NOMO-1 treated with DMSO at 0.1 percent for 48 hours (cell line): ENCODE measurements at regions not wholly inside any gene's neighbourhood (a gene's known extent, or its start where the extent isn't known, plus 50 kb on each side); places are given as distances from the start of the nearest gene placed in this dataset.

Source experiments
- DNase-seq: peaks from one replicate; lab custom pipeline; 2025; ENCODE audit not compliant: unreplicated experiment; lab: John Stamatoyannopoulos, UW

DNA sequence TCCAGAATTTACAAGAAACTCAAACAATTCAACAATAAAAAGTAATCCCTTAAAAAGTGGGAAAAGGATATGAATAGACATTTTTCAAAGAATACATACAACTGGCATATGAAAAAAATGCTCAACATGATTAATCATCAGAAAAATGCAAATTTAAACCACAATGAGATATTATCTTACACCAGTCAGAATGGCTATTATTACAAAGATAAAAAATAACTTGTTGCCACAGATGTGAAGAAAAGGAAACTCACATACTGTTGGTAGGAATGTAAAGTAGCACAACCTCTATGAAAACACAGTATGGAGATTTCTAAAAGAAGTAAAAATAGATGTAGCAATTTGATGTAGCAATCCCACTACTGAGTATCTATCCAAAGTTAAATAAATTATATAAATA lies 65.1 kb upstream of the DIAPH2 start:
- DNase-seq, result no peak

GRCh38 chrX:96621811-96622210 lies 62.8 kb upstream of the DIAPH2 start:
- DNase-seq, result no peak
